ENCODE measurements at regions not wholly inside any gene's neighbourhood (a gene's known extent, or its start where the extent isn't known, plus 50 kb on each side); places are given as distances from the start of the nearest gene placed in this dataset.
A peak's percentile ranks its signal among the peaks of the same experiment; 100 is the strongest.

GRCh38 chr16:63298993-63299392 is 1262.8 kb upstream of the CDH8 start:
- no peak for DNase-seq

- no peak for DNase-seq
These were observed 1255.8 kb upstream of the CDH8 start for GRCh38 chr16:63292036-63292435.

- DNase-seq, result peak; percentile 8
These were observed 1253.7 kb upstream of the CDH8 start for GRCh38 chr16:63289834-63290460.

- DNase-seq, result no peak
These were observed 1251.2 kb upstream of the CDH8 start for GRCh38 chr16:63287401-63287800.

- DNase-seq, result no peak
These were observed 1247.5 kb upstream of the CDH8 start for GRCh38 chr16:63283721-63284120.

GRCh38 chr16:63244631-63245030 is 1208.4 kb upstream of the CDH8 start:
- DNase-seq, result no peak

GRCh38 chr16:63241497-63242028 is 1205.3 kb upstream of the CDH8 start:
- no peak for DNase-seq

- no peak for DNase-seq
These were observed 1202.9 kb upstream of the CDH8 start for GRCh38 chr16:63239065-63239570.

GRCh38 chr16:63230421-63231040 is 1194.3 kb upstream of the CDH8 start:
- DNase-seq, result no peak

- no peak for DNase-seq
These were observed 1192.0 kb upstream of the CDH8 start for GRCh38 chr16:63228259-63228658.

GRCh38 chr16:63223851-63224250 is 1187.6 kb upstream of the CDH8 start:
- DNase-seq, result no peak

- DNase-seq, result no peak
These were observed 1180.6 kb upstream of the CDH8 start for GRCh38 chr16:63216696-63217423.

- no peak for DNase-seq
These were observed 1165.6 kb upstream of the CDH8 start for GRCh38 chr16:63201851-63202250.

- DNase-seq, result no peak
These were observed 1164.7 kb upstream of the CDH8 start for GRCh38 chr16:63200940-63201339.

GRCh38 chr16:63195336-63195735 is 1159.1 kb upstream of the CDH8 start:
- no peak for DNase-seq

GRCh38 chr16:63192980-63193379 is 1156.7 kb upstream of the CDH8 start:
- no peak for DNase-seq

GRCh38 chr16:63188086-63188771 is 1152.0 kb upstream of the CDH8 start:
- DNase-seq, result no peak

- DNase-seq, result no peak
These were observed 1151.4 kb upstream of the CDH8 start for GRCh38 chr16:63187638-63188037.

- no peak for DNase-seq
These were observed 1149.1 kb upstream of the CDH8 start for GRCh38 chr16:63185235-63185780.

GRCh38 chr16:63183743-63184142 is 1147.5 kb upstream of the CDH8 start:
- DNase-seq, result no peak

- DNase-seq, result no peak
These were observed 1139.1 kb upstream of the CDH8 start for GRCh38 chr16:63175313-63175712.

GRCh38 chr16:63174801-63175200 is 1138.6 kb upstream of the CDH8 start:
- no peak for DNase-seq

- no peak for DNase-seq
These were observed 1135.3 kb upstream of the CDH8 start for GRCh38 chr16:63171545-63171944.

All from NCI-H2029 treated with DMSO at 0.1 percent for 48 hours (cell line).